ENCODE measurements at regions not wholly inside any gene's neighbourhood (a gene's known extent, or its start where the extent isn't known, plus 50 kb on each side); places are given as distances from the start of the nearest gene placed in this dataset.

GRCh38 chr1:195697130-195697529, 911.1 kb downstream of the KCNT2 start:
- Histone ChIP-seq H3K27ac (no peak overlapping the region), H3K36me3 (no peaks in the 10 kb centered on the region), H3K4me3 (no peak overlapping the region), H3K4me1 (no peaks in the 10 kb centered on the region), H3K9me3 (no peaks in the 10 kb centered on the region), H3K27me3 (no peaks in the 10 kb centered on the region)
- 94% methylated on average over 2 of the region's 2 CpGs for WGBS
- no peak for DNase-seq (ENCODE audit: low spot score in 2 of 2)
- TF ChIP-seq POLR2A (IDR thresholded peaks at IDR 0.05) (no peak), CTCF (IDR thresholded peaks at IDR 0.05) (no peak), EP300 (IDR thresholded peaks at IDR 0.05) (no peak), POLR2AphosphoS5 (IDR thresholded peaks at IDR 0.05) (no peak)

- no peaks in the 10 kb centered on the region for H3K4me1 ChIP-seq
- H3K9me3 ChIP-seq: no peaks in the 10 kb centered on the region
- H3K27me3 ChIP-seq: no peaks in the 10 kb centered on the region
- no peak for DNase-seq (ENCODE audit: low spot score in 2 of 2)
- H3K27ac ChIP-seq: no peak overlapping the region
- no peak for TF ChIP-seq EP300 (IDR thresholded peaks at IDR 0.05)
- no peak for TF ChIP-seq POLR2AphosphoS5 (IDR thresholded peaks at IDR 0.05)
- TF ChIP-seq POLR2A (IDR thresholded peaks at IDR 0.05): no peak
- no peak for TF ChIP-seq CTCF (IDR thresholded peaks at IDR 0.05)
- 51% methylated on average over 3 of the region's 3 CpGs for whole genome bisulfite sequencing
- no peaks in the 10 kb centered on the region for H3K36me3 ChIP-seq
- no peak overlapping the region for H3K4me3 ChIP-seq
Measured at GRCh38 chr1:195686764-195687163, 921.5 kb downstream of the KCNT2 start.

- no peaks in the 10 kb centered on the region for H3K9me3 ChIP-seq
- no peak for TF ChIP-seq EP300 (IDR thresholded peaks at IDR 0.05)
- TF ChIP-seq POLR2A (IDR thresholded peaks at IDR 0.05): no peak
- TF ChIP-seq CTCF (IDR thresholded peaks at IDR 0.05): no peak
- TF ChIP-seq POLR2AphosphoS5 (IDR thresholded peaks at IDR 0.05): no peak
- no peak overlapping the region for H3K27ac ChIP-seq
- 85% methylated on average over 1 of the region's 1 CpG for WGBS
- no peaks in the 10 kb centered on the region for H3K36me3 ChIP-seq
- no peaks in the 10 kb centered on the region for H3K4me1 ChIP-seq
- no peaks in the 10 kb centered on the region for H3K27me3 ChIP-seq
- no peak for DNase-seq (ENCODE audit: low spot score in 2 of 2)
- H3K4me3 ChIP-seq: no peak overlapping the region
Measured at GRCh38 chr1:195664628-195665027, 943.6 kb downstream of the KCNT2 start.

- H3K27ac ChIP-seq: no peak overlapping the region
Measured at GRCh38 chr1:195663549-195664280, 944.5 kb downstream of the KCNT2 start.

More at GRCh38 chr1:195663549-195664280, 944.5 kb downstream of the KCNT2 start:
- DNase-seq (ENCODE audit: low spot score in 2 of 2): no peak
- WGBS: 75% methylated on average over 4 of the region's 4 CpGs
- no peaks in the 10 kb centered on the region for H3K27me3 ChIP-seq
- H3K9me3 ChIP-seq: no peaks in the 10 kb centered on the region
- no peaks in the 10 kb centered on the region for H3K4me1 ChIP-seq
- H3K4me3 ChIP-seq: no peak overlapping the region
- H3K36me3 ChIP-seq: no peaks in the 10 kb centered on the region
- TF ChIP-seq CTCF (IDR thresholded peaks at IDR 0.05): no peak
- no peak for TF ChIP-seq POLR2A (IDR thresholded peaks at IDR 0.05)
- TF ChIP-seq EP300 (IDR thresholded peaks at IDR 0.05): no peak
- TF ChIP-seq POLR2AphosphoS5 (IDR thresholded peaks at IDR 0.05): no peak
